Activated CD8-positive, alpha-beta T cell treated with anti-CD3 and anti-CD28 coated beads, Interleukin-2, amount 10 ng/mL, durations not matched to agents 7 days and 5 days (primary cell): ENCODE measurements at regions not wholly inside any gene's neighbourhood (a gene's known extent, or its start where the extent isn't known, plus 50 kb on each side); places are given as distances from the start of the nearest gene placed in this dataset.

ENCODE experiments used
- ATAC-seq: fragments of 150-1000 bp; cut with Tn5 transposase; one replicate; pipeline ENCODE4 v1.10.0; 2021; ENCODE audit warnings: moderate library complexity
- CTCF ChIA-PET: fragments of 350-600 bp; sonication (Branson Sonifier 250); formaldehyde crosslinking; loops from one replicate; lab custom pipeline; 2021; ENCODE audit warnings: antibody characterized with exemption; lab: Charles Lee
- POLR2A ChIA-PET: fragments of 350-600 bp; sonication (Branson Sonifier 250); formaldehyde crosslinking; loops from one replicate; lab custom pipeline; 2021; ENCODE audit warnings: antibody characterized with exemption; lab: Charles Lee
- DNase-seq: peaks from one replicate; pipeline ENCODE4 v3.0.0-alpha.2; 2020
- H3K27ac Mint-ChIP-seq: one replicate; pipeline ENCODE4 v1.8.0; 2021; ENCODE audit warnings: mild to moderate bottlenecking, mixed read lengths
- H3K27me3 Mint-ChIP-seq: one replicate; pipeline ENCODE4 v1.8.0; 2021; ENCODE audit warnings: low read depth, mixed read lengths
- H3K36me3 Mint-ChIP-seq: one replicate; pipeline ENCODE4 v1.8.0; 2021; ENCODE audit warnings: low read depth, mixed read lengths
- H3K4me1 Mint-ChIP-seq: one replicate; pipeline ENCODE4 v1.8.0; 2021; ENCODE audit warnings: low read depth, mixed read lengths
- H3K4me3 Mint-ChIP-seq: one replicate; pipeline ENCODE4 v1.8.0; 2021; ENCODE audit warnings: mild to moderate bottlenecking, mixed read lengths
- H3K9me3 Mint-ChIP-seq: one replicate; pipeline ENCODE4 v1.8.0; 2022; ENCODE audit warnings: mixed read lengths; ENCODE audit not compliant: insufficient read depth

GRCh38 chr2:187228986-187229385 is 219.1 kb downstream of the CALCRL start:
- CTCF ChIA-PET: no interaction called here
- H3K4me1 Mint-ChIP-seq: no peaks in the 10 kb centered on the region
- H3K9me3 Mint-ChIP-seq: no peaks in the 10 kb centered on the region
- DNase-seq (no peak), ATAC-seq (no peak)
- no peaks in the 10 kb centered on the region for H3K27me3 Mint-ChIP-seq
- no peak overlapping the region for H3K27ac Mint-ChIP-seq
- H3K4me3 Mint-ChIP-seq: no peak overlapping the region
- POLR2A ChIA-PET: no interaction called here
- no peaks in the 10 kb centered on the region for H3K36me3 Mint-ChIP-seq

DNA sequence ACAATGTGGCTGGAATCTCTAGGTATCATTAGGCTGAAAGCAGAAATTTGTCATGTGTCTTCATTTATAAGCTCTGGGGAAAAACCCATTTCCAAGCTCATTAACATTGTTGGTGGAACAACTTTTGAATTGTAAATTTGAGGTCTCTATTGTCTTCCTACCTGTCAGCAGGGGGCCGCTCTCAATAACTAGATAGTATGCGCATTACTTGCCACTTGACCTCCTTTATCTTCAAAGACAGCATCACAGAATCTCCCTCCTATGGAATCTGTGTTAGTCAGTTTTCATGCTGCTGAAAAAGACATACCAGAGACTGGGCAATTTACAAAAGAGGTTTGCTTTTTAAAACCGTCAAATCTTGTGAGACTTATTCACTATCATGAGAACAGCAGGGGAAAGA is 223.1 kb downstream of the CALCRL start:
- no peak for ATAC-seq
- ChIA-PET CTCF (no interaction called here), POLR2A (no interaction called here)
- H3K4me3 Mint-ChIP-seq: no peak overlapping the region
- no peaks in the 10 kb centered on the region for H3K27me3 Mint-ChIP-seq
- H3K4me1 Mint-ChIP-seq: no peaks in the 10 kb centered on the region
- H3K36me3 Mint-ChIP-seq: no peaks in the 10 kb centered on the region
- DNase-seq: no peak
- no peak overlapping the region for H3K27ac Mint-ChIP-seq
- no peaks in the 10 kb centered on the region for H3K9me3 Mint-ChIP-seq

DNA sequence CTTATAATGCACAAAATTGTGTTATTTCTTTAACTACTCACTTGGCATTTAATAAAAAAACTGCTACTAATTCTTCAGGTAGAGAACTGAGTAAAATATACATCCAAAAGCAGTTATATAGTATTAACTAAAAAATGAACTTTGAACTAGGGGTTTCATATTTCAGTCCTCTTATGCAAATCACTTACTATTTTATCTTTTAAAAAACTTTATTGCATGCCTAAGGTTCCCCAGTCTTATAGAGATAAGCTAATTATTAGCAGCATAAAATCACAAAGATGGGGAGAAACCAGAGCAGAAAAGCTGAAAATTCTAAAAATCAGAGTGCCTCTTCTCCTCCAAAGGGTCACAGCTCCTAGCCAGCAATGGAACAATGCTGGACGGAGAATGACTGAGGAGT is 228.0 kb downstream of the CALCRL start:
- CTCF ChIA-PET: no interaction called here
- ATAC-seq (no peak), DNase-seq (no peak)
- H3K36me3 Mint-ChIP-seq: no peaks in the 10 kb centered on the region
- no peaks in the 10 kb centered on the region for H3K27me3 Mint-ChIP-seq
- no peak overlapping the region for H3K27ac Mint-ChIP-seq
- H3K4me1 Mint-ChIP-seq: no peaks in the 10 kb centered on the region
- H3K4me3 Mint-ChIP-seq: no peak overlapping the region
- no peaks in the 10 kb centered on the region for H3K9me3 Mint-ChIP-seq
- POLR2A ChIA-PET: no interaction called here

DNA sequence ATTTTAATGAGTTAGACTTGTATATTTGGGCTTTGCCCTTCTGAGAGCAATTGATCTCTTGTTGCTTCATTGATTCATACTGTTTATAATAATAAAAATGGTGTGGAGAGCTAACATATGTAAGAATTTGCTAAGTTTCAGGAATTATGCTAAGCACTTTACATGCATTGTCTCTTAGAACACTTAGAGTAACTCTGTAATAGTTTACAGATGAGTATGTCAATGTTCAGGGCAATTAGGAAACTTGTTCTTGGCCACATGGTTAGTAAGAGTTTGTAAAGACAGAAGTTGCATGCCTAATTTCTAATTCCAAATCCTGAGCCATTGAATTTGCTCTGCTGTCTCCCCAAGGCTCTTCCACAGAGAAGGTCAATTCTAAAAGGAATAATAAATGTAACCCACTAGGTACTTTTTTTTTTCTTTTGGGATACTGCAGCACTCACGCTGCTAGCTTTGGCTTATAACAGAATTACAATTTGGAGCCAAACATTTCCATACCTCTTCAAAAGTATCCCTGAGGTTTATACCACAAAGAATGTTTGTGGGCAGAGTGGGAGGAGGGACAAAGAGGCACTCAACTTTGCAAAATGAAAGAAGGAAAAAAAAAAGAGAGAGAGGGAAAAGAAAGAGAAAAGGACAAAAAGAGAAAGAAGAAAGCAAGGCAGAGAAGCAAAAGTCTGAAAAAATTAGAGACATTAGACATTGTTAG is 232.4 kb downstream of the CALCRL start:
- H3K4me1 Mint-ChIP-seq: no peaks in the 10 kb centered on the region
- no peak overlapping the region for H3K27ac Mint-ChIP-seq
- DNase-seq: no peak
- ATAC-seq: no peak
- H3K4me3 Mint-ChIP-seq: no peak overlapping the region
- H3K9me3 Mint-ChIP-seq: no peaks in the 10 kb centered on the region
- ChIA-PET POLR2A (no interaction called here), CTCF (no interaction called here)
- H3K36me3 Mint-ChIP-seq: no peaks in the 10 kb centered on the region
- H3K27me3 Mint-ChIP-seq: no peaks in the 10 kb centered on the region

DNA sequence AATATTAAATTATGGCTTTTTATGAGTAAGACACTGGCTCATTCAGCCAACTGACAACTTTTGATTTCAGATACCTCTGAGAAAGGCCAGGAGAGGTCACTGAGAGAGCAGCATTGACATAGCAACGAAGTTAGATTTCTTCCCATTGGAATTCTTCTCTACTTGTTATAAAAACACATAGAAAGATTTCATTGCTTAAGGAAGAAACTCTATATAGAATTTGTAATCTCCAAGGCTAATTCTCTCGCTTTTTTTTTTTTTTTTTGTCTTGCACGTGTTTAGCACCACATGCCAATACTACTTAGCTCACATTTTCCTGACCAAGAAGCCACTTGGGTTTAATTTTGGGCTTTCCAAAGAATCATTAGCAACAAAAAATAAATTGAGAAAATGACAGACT is 233.7 kb downstream of the CALCRL start:
- DNase-seq: no peak
- ATAC-seq: no peak
- H3K27ac Mint-ChIP-seq: no peak overlapping the region
- no peaks in the 10 kb centered on the region for H3K36me3 Mint-ChIP-seq
- no peaks in the 10 kb centered on the region for H3K27me3 Mint-ChIP-seq
- CTCF ChIA-PET: no interaction called here
- H3K4me3 Mint-ChIP-seq: no peak overlapping the region
- H3K4me1 Mint-ChIP-seq: no peaks in the 10 kb centered on the region
- H3K9me3 Mint-ChIP-seq: no peaks in the 10 kb centered on the region
- POLR2A ChIA-PET: no interaction called here

DNA sequence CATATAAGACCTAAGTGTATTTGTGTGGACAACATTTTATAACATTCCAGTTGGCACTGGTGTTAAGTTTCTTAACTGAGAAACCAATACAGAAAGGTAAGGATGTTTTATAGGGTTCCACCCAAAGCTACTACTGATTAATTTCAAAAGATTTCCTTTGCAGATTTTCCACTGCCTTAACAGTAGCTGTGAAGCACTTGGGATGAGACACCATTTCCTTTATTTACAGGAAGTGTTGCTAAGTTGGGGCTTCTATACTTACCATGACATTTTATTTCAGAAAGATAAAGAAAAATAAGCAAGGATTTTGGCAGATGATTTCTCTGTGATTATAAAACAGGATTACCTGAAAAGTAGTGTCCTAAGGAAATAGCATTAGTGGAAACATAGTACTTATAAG is 234.3 kb downstream of the CALCRL start:
- no peaks in the 10 kb centered on the region for H3K9me3 Mint-ChIP-seq
- H3K36me3 Mint-ChIP-seq: no peaks in the 10 kb centered on the region
- ChIA-PET POLR2A (no interaction called here), CTCF (no interaction called here)
- no peak overlapping the region for H3K4me3 Mint-ChIP-seq
- H3K27ac Mint-ChIP-seq: no peak overlapping the region
- no peak for DNase-seq
- H3K27me3 Mint-ChIP-seq: no peaks in the 10 kb centered on the region
- no peak for ATAC-seq
- H3K4me1 Mint-ChIP-seq: no peaks in the 10 kb centered on the region

- Mint-ChIP-seq H3K4me1 (no peaks in the 10 kb centered on the region), H3K9me3 (no peaks in the 10 kb centered on the region), H3K27me3 (no peaks in the 10 kb centered on the region), H3K36me3 (no peaks in the 10 kb centered on the region), H3K4me3 (no peak overlapping the region), H3K27ac (no peak overlapping the region)
- ChIA-PET POLR2A (no interaction called here), CTCF (no interaction called here)
- DNase-seq: no peak
- ATAC-seq: no peak
Observed at GRCh38 chr2:187210726-187211125, 237.3 kb downstream of the CALCRL start.

GRCh38 chr2:187208199-187208785 is 239.8 kb downstream of the CALCRL start:
- H3K27ac Mint-ChIP-seq: no peak overlapping the region
- POLR2A ChIA-PET: no interaction called here
- H3K4me1 Mint-ChIP-seq: no peaks in the 10 kb centered on the region
- H3K36me3 Mint-ChIP-seq: no peaks in the 10 kb centered on the region
- DNase-seq (no peak), ATAC-seq (no peak)
- CTCF ChIA-PET: no interaction called here
- no peaks in the 10 kb centered on the region for H3K27me3 Mint-ChIP-seq
- no peaks in the 10 kb centered on the region for H3K9me3 Mint-ChIP-seq
- no peak overlapping the region for H3K4me3 Mint-ChIP-seq

DNA sequence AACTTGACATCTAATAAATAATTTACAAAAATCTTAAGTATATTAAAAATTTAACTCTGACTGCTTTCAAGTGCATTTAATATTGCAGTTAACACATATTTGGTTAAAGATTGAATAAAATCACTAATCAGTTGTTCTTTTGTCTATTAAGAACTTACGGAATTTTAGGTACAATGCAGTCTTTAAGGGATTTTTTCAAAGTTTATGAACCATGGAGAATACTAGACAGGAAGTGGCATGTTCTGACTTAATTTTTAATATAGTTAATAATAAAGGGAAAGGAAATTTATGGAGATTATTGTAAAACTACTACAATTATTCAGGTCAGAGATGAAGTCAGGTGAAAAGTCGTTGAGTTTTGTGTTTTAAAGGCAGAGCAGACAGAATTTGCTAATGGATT is 240.9 kb downstream of the CALCRL start:
- no peak for ATAC-seq
- H3K27me3 Mint-ChIP-seq: no peaks in the 10 kb centered on the region
- H3K4me1 Mint-ChIP-seq: no peaks in the 10 kb centered on the region
- no peak overlapping the region for H3K4me3 Mint-ChIP-seq
- ChIA-PET CTCF (no interaction called here), POLR2A (no interaction called here)
- DNase-seq: no peak
- no peak overlapping the region for H3K27ac Mint-ChIP-seq
- H3K36me3 Mint-ChIP-seq: no peaks in the 10 kb centered on the region
- H3K9me3 Mint-ChIP-seq: no peaks in the 10 kb centered on the region

DNA sequence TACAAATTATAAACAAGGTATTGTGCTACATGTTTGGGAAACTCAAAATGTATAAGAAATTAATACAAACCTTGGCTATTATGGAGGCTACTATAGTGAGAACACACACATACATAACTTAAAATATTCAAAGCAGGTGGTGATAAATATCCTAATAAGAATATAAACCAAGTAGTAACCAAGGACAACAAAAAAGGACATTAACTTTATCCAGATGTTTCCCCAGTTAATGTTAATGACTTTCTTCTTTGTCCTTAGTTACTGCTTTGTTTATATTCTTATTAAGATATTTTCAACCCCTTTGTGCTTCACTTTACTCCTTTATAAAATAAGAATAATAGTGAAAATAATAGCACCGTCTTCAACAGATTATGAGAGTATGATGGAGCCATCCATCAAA is 241.6 kb downstream of the CALCRL start:
- no peaks in the 10 kb centered on the region for H3K27me3 Mint-ChIP-seq
- no peak for ATAC-seq
- ChIA-PET CTCF (no interaction called here), POLR2A (no interaction called here)
- no peaks in the 10 kb centered on the region for H3K9me3 Mint-ChIP-seq
- H3K4me1 Mint-ChIP-seq: no peaks in the 10 kb centered on the region
- DNase-seq: no peak
- H3K4me3 Mint-ChIP-seq: no peak overlapping the region
- no peak overlapping the region for H3K27ac Mint-ChIP-seq
- H3K36me3 Mint-ChIP-seq: no peaks in the 10 kb centered on the region

GRCh38 chr2:187206071-187206470 is 242.0 kb downstream of the CALCRL start:
- ATAC-seq (no peak), DNase-seq (no peak)
- Mint-ChIP-seq H3K9me3 (no peaks in the 10 kb centered on the region), H3K4me3 (no peak overlapping the region), H3K4me1 (no peaks in the 10 kb centered on the region), H3K27me3 (no peaks in the 10 kb centered on the region), H3K27ac (no peak overlapping the region), H3K36me3 (no peaks in the 10 kb centered on the region)
- ChIA-PET POLR2A (no interaction called here), CTCF (no interaction called here)

GRCh38 chr2:187198136-187198535 is 249.9 kb downstream of the CALCRL start:
- Mint-ChIP-seq H3K4me1 (no peaks in the 10 kb centered on the region), H3K27ac (no peak overlapping the region), H3K9me3 (no peaks in the 10 kb centered on the region), H3K4me3 (no peak overlapping the region), H3K36me3 (no peaks in the 10 kb centered on the region), H3K27me3 (no peaks in the 10 kb centered on the region)
- DNase-seq (no peak), ATAC-seq (no peak)
- ChIA-PET CTCF (no interaction called here), POLR2A (no interaction called here)

- ChIA-PET POLR2A (no interaction called here), CTCF (no interaction called here)
- ATAC-seq: no peak
- H3K36me3 Mint-ChIP-seq: no peaks in the 10 kb centered on the region
- DNase-seq: no peak
- H3K4me3 Mint-ChIP-seq: no peak overlapping the region
- no peaks in the 10 kb centered on the region for H3K27me3 Mint-ChIP-seq
- H3K9me3 Mint-ChIP-seq: no peaks in the 10 kb centered on the region
- H3K4me1 Mint-ChIP-seq: no peaks in the 10 kb centered on the region
- no peak overlapping the region for H3K27ac Mint-ChIP-seq
Observed at GRCh38 chr2:187194049-187194448, 254.0 kb downstream of the CALCRL start.
